ENCODE measurements at regions not wholly inside any gene's neighbourhood (a gene's known extent, or its start where the extent isn't known, plus 50 kb on each side); places are given as distances from the start of the nearest gene placed in this dataset.

DNA sequence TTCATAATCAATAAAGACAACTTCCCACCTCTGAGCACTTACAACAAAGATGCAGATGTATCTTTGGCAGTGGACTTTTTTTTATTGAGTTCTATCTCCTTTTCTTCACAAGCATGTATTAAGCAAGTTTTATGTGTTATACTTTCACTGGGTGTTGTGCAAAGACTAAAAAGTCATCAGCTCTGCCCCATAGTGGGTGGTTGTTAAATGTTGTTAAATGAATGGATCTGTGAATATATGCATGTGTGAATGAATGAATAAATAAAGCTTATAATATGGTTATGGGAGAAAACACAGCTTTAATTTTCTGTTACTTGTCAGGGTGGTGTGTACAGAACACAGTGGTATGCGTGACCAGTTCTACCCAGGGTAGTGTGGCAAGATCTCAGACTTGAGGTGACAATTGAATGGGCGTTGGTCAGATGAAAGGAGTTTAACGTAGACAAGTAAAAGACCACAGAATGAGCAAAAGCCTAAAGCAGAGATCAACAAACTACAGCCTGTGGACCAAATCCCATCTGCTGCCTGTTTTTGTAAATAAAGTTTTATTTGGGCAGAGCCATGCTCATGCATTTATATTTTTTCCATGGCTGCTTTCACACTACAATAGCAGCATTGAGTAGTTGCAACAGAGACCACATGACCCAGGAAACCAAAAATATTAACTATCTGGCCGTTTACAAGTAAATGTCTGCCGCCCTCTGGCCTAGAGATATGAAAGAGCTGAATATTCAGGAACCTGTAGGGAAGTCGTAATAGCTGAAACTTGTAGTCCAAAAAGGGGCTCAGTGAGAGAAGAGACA, 207.4 kb upstream of the EEA1 start:
- no peak for DNase-seq

DNA sequence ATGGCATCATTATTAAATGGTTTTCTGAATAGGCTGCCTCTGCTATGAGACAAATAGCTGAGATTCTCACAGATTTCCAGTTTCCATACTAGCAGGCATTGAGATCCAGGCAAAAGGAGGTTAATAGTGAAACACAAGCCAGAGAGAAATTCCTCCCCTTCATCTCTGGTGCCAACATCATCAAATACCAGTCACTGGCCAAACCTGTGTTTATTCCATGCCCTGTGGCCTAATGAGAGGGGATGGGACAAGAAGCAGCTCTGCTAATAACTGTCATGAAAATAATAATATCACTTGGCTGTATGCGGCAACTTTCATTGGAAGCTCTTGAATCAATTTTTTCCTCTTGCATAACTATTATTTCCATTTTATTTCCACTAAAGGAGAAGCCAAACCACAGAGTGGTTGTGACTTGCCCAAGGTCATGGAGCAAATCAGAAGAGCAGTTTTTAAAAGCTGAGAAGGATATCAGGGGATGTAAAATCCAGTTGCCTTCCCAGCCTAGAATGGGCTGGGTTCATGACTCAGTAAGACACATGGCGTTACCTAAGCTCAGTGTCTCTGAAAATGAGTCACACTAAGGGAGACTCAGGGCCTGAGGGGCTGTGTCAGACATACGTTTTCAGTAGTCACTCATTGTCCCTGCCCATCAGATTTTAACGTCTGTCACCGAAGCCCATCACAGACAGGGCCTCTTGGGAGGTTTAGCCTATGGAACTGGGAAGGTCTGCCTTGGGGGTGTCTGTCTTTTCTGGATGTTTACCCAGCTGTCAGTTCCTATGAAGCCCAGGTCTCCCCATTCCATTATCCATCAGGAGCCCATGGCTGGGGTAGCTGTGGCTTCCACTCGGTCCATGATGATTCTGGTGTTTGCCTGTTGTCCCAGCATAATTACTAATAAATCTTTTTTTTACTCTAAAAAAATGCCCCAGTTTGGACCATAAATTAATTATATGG, 208.8 kb upstream of the EEA1 start:
- DNase-seq = no peak

DNA sequence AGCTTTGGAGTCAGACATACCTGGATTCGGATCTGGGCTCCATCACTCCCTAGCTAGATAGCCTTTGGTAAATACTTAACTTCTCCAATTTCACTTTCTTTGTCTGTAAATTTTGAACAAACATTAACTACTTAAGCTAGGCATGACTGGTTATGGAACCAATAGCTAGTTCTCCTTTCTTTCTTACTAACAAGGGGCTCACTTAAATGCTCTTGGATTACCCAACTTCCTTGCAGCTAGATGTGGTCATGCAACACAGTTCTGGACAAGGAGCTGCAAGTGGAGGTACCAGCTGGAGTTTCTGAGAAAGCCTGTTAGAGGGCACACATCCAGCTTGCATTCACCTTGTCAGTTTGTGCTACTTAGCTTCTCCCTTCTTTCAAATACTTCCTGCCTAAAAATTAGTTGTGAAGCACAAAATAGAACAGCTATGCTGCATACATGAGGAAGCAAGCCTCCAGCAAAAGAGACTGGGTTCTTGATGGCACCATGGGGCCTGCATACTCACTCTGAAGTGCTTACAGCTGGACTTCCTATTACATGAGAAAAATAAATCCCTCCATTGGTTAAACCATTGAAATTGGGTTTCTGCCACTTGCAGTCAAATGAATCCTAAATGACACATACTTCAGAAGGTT, 210.1 kb upstream of the EEA1 start:
- DNase-seq = no peak

DNA sequence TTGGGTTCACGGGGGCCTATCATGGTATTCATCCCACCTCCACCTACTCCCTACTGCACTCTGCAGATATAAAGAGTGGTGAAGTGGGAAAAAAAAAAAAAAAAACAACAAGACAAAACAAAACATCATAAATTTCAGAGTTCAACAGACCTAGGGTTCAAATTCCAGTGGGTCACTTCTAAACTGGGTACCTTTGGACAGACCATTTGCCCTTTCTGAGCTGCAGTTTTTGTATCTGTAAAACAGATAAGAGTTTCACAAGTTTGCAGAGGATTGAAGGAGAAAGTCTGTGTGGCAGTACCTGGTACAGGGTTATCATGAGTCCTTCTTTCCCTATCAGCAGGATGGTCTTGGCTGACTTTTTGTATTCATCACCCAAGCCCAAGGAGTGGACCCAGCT, 211.2 kb upstream of the EEA1 start:
- no peak for DNase-seq

DNA sequence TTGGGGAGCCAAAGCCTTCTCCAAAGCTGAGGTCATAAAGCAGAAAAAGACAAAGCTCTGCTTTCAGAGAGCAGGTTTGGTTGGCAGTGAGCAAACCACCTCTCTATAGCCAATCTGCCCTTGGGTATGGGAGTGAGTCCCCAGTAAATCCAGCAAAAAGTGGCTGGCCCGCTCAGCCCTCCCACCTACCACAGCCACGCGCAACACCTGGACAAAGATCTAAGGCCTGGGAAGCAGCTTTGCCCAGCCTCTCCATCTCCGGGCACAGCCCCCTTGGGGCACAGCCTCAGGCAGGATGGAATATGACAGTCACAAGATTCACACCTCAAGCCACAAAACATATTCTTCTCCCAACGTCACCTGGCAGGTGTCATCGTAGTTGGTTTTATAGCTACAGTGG, 211.7 kb upstream of the EEA1 start:
- DNase-seq = no peak

DNA sequence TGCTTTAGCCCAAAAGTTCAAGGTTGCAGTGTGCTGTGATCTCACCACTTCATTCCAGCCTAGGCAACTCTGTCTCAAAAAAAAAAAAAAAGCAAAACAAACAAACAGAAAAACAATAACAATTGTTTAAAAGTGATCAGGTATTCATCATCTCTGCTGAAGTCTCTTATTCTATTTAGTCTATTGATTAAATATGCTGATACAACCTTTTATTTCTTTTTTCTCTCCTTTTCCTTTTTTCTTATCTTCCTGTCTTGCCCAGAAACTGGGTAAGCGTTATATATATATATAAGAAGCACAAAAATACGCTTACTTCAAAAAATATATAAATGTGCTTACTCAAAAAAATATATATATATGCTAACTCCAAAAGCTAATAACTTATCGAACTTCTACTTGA, 213.8 kb upstream of the EEA1 start:
- no peak for DNase-seq

DNA sequence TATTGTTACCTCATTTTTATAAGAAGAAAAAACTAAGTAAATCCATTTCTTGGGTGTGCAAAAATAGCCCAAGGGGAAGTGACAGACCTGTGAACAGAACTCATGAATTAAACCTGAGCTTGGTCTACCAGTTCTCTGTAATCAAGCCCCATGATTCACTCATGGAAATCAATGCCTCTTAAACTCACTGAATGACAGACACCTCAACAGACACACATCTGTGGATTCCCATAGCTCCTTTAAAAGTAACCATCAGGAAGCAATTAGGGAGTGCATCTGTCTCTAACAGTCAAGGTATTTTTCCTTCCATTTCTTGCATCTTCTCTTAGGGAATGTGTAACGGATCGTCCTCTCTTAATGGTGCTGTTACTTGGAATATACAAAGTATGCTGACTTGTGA, 215.0 kb upstream of the EEA1 start:
- DNase-seq = no peak

DNA sequence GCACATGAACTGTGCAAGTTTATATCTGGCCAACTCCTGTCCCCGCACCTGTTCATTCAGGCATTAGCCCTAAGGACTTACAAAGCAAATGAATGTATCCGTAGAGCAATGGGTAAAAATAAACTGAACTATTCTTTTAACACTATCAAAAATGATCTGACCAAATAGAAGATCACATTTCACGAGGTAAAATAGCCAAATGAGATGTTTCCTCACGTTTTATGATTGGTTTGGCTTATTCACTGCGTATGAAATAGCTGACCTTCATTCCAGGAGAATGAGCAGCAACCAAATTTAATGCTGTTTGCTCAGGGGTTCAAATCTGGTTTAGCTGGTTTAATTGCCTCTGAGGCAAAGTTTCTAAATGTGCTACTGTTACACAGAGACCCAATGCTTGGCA, 216.0 kb upstream of the EEA1 start:
- DNase-seq = no peak

DNA sequence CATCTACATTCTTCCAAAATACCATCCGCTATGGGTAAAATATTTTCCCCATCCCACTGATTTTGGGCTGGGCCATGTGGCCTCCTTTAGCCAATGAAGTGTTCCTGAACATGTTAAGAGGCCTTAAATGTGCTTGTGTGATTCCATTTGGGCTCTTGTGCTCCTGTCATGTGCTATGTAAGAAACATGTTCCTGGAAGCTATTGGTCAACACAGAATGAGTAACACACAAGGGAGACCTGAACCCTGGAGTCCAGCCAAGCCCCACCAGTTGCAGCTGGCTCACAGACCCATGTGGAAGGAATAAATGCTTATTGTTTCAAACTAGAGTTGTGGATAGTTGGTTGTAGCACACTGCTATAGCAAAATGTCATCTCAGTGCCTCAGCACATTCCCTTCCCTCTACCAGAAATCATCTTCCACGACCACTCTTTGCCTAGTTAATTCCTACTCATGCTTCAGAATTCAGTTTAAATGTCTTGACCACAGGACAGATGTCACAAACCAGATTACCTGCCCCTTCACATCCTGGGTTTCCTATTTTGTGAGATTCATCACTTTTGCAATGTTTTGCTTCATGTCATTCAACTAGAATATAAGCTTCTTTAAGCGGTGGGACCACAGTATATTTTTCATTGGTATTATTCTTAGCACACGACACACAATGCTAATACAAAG, 217.3 kb upstream of the EEA1 start:
- DNase-seq = no peak

DNA sequence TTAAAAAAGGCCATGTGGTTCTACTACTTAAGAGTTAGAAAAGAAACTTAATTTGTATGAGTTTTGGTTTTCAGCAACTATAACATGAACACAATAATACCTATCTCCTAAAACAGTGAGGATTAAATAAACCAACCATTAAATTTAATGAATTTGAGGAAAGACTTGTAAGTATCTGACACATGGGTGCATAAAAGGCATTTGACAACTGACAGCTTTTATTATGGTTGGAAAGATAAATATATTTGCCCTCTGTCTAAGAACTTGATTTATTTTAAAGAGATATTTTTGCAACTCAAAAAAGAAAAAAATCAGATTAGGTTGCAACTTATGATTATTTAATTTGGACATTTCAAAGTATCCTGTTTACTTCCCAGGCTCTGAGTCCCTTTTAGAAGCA, 217.9 kb upstream of the EEA1 start:
- DNase-seq = no peak

DNA sequence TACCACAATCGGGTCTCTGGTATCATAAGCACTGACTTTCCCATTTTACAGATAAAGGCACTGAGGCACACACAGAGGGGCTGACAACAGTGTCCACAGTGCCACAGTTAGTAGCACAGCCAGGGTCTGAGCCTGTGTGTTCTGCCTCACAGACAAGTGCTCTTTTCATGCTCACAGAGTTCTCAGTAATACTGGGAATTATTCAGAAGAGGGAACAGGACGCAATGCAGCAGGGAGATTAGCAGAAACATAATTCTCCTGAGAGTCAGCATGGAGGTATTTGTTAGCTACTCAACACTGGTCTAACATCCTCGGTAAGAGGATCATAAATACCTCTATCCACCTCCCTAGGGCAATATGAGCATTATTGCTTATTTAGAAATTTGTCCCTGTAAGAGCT, 219.3 kb upstream of the EEA1 start:
- DNase-seq = no peak

DNA sequence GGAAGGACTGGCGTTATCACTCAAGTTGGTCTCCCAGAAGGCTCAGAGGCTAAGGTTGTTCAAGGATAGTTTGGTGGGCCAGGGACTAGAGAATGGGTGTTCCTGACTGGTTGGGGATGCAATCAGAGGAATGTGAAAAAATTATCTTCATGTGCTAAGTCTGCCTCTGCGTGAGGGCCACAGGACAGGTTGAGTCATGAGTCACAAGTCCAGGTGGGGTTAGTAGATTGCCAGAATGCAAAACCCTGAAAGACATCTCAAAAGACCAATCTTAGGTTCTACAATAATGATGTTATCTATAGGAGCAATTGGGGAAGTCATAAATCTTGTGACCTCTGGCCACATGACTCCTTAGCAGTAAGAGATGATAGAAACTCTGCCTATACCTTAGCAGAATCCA, 220.1 kb upstream of the EEA1 start:
- no peak for DNase-seq

DNA sequence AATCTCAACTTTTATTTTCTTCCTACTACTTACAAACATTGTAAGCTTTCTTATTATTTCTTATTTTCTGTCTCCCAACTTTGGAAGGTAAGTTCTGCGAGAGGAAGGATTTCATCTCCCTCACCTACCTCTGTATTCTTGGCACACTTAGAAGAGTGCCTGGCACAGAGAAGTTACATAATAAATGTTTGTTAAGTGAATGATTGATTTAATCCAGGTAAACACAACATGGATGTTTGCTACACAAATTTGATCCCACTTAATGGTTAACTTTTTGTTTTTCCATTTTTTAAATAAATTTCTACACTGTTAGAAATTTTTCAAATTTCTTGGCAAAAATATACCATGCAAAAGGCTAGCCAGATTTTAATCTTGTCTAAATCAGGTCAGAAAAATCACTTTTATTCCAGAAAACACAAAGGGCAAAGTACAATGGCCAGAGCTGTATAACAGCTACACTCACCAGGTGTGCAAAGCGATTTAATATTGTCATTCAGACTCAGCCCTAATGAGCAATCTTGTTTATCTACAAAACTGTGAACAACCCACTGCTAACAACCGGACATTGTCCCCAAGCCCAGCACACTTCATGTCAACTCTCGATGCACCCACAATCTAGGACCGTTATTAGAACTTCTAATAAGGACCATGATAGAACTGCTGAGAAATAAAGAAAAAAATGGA, 222.1 kb upstream of the EEA1 start:
- no peak for DNase-seq

DNA sequence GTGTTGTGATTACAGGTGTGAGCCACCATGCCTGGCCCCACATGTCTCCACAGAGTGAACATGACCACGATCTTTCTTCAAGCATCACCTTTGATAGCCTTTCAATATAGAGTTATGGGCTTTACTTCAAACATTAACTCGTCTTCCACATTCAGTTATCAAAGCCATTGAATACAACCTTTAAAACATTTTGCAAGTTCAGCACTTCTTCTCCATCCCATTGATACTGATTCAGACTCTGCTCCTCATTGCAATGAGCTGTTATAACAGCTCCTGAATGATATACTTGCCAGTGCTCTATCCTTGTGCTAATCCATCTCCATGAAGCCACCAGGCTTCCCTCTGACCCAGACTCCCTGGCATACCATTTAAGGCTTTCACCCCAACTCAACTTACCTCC, 223.5 kb upstream of the EEA1 start:
- no peak for DNase-seq

DNA sequence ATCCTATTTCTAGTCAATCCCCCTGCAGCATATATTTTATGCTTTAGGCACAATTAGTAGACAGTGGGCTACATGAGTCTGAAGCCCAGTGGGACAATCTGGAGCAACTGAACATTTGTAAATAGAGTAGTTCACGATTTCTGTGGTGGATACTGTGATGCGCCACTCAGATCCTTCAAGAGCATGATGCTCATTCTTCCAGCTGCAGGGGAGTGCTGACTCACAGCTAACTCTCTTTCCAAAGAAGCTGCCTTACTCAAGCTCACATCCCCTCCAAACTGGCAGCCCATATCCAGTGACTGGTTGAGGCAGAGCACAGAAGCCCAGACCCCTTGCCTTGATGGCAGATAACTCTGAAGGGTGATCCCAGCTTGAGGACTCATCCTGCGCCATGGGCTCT, 224.2 kb upstream of the EEA1 start:
- DNase-seq = no peak

DNA sequence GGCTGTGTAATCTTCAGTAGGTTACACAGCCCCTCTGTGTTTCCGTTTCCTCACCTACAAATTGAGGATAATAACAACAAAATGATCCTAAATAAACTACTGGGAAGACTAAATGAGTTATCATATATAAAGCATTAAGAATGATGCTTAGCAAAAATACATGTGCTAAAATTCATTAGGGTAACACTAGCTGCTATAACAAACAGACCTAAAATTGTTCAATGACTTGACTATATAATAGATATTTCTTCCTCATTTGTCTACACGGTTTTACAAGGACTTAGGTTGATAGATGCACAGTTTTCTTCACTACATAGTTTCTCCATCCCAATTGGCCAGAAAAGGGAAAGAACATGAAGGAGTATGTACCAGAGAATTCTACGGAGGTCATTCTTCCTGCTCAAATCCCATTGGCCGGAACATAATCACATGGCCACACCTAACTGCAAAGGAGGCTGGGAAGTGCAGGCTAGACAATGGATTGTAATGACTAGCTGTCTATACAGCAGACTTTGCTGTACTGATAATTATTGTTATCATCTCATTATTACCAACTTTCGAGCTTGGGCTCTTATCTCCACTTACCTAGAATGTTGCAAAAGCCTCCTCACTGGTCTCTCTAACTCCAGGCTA, 223.5 kb upstream of the NUDT4 start:
- DNase-seq = no peak

DNA sequence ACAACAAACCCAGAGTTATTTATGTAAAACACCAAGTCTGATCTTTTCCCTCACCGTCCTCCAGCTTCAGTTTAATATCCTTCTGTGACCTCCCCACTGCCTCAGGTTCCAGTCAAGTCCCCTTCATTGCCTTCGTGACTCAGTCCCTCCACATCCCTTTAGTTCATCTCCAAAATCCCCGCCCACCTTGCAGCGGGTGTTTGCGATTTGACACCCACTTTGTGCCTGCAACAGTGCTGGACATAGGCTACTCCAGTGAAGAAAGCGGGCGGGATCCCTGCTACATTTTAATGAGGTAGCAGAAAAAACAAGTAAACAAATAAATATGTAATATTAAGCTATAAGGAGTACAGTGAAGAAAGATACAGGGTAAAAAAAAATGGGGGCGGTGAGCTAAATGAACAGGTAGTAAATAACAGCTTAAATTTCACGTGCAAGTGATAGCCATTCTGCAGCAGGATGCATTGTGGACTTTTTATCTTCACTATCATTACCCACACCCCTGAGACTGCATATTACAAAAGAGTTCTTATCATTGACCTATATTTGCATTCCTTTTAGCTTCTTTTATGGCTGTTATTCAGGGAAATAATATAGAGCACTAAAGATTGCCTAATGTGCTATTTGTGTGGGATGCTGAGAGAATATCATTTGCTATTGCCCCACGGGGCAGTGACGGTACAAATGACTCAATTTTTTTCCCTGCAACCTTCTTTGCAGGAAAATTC, 222.8 kb upstream of the NUDT4 start:
- DNase-seq = no peak

DNA sequence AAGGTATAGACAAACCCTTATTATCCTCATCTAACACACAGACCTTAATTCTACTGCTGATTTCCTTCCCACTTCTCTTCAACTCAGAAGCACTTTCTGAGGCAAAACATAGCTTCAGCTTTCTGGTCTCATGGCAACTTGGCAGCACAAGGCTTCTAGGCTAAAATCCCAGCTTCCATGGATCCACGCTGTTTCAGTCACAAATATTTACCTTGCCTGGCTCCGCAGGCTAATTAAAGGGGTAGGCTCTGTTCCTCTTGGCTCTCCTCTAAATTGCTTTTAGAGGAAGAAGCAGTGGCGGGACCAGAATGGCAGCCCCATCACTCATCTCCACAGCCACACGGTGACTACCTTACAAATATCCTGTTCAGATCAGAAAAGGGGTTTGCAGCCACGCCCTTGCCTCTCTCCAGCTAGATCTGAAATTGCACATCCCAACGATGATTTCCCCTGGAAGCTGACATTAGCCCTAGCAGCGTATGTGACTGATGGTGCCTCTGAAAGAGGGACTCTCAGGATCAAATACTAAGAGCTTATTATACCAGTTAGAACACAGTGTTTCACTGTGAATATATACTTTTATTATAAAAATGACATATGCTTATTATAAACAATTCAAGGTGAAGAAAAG, 221.5 kb upstream of the NUDT4 start:
- DNase-seq = no peak

DNA sequence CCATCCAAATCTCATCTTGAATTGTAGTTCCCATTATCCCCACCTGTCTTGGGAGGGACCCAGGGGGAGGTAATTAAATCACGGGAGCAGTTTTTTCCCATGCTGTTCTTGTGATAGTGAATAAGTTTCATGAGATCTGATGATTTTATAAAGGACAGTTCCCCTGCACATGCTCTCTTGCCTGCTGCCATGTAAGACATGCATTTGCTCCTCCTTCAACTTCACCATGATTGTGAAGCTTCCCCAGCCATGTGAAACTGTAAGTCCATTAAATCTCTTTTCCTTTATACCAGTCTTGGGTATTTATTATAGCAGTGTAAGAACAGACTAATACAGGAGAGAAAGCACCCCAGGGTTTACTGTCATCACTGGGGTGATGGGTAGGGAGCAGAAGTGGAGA, 220.4 kb upstream of the NUDT4 start:
- no peak for DNase-seq

DNA sequence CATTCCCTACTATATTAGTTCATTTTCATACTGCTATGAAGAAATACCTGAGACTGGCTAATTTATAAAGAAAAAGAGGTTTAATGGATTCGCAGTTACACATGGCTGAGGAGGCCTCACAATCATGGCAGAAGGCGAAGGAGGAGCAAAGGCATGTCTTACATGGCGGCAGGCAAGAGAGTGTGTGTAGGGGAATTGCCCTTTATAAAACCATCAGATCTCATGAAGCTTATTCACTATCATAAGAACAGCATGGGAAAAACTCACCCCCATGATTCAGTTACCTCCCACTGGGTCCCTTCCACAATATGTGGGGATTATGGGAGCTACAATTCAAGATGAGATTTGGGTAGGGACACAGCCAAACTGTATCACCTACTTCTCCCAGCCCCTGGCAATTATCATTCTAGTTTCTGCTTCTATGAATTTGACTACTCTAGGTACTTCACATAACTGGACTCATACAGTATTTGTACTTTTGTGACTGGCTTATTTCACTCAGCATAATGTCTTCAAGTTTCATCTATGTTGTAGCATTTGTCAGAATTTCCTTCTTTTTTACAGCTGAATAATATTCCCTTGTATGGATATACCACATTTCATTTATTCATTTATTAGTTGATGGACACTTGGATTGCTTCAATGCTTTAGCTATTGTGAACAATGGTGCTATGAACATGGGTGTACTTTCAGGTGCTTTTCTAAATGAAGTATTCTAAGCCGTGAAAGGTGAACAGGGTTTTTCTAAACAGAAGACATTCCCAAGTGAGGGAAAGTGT, 219.5 kb upstream of the NUDT4 start:
- no peak for DNase-seq

Measured in RPMI8226 (cell line).